HG02678 (cell line): ENCODE measurements at regions not wholly inside any gene's neighbourhood (a gene's known extent, or its start where the extent isn't known, plus 50 kb on each side); places are given as distances from the start of the nearest gene placed in this dataset.
"Not testable (repeated sequence)": the region's sequence is repeated elsewhere in the genome, so short reads cannot be mapped to it uniquely, and the experiment has no call there.

Source experiments
- ATAC-seq: cut with Tn5 transposase; IDR thresholded peaks from one replicate; pipeline ENCODE4 v1.9.1; 2021; ENCODE audit warnings: mild to moderate bottlenecking, moderate library complexity; ENCODE audit not compliant: unreplicated experiment

DNA sequence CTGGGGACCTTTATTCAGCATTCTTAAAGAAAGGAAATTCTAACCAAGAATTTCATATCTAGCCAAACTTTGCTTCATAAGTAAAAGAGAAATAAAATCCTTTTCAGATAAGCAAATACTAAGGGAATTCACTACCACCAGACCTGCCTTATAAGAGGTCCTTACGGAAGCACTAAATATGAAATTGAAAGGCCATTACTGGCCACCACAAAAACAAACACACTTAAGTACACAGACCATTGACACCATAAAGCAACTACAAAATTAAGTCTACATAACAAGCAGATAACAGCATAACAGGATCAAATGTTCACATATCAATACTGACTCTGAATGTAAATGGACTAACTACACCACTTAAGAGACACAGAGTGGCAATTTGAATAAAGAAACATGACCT, 361.4 kb upstream of the POU5F2 start:
- no peak for ATAC-seq

GRCh38 chr5:94097384-94097783, 356.0 kb upstream of the POU5F2 start:
- ATAC-seq, result not testable (repeated sequence)

- ATAC-seq, result no peak
Measured at GRCh38 chr5:94094793-94095441, 353.5 kb upstream of the POU5F2 start.

DNA sequence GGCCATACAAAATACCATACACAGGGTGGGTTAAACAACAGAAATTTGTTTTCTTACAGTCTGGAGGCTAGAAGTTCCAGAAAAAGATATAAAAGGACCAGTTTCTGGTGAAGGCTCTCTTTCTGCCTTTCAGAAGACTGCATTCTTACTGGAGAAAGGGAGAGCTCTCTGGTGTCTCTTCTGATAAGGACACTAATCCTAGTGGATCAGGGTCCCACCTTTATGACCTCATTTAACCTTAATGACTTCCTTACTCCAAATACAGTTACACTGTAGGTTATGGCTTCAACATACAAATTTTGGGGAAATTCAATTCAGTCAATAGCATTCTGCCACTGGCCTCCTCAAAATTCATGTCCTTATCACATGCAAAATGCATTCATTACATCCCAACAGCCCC, 351.9 kb upstream of the POU5F2 start:
- no peak for ATAC-seq

GRCh38 chr5:94086635-94087034, 345.2 kb upstream of the POU5F2 start:
- not testable (repeated sequence) for ATAC-seq

DNA sequence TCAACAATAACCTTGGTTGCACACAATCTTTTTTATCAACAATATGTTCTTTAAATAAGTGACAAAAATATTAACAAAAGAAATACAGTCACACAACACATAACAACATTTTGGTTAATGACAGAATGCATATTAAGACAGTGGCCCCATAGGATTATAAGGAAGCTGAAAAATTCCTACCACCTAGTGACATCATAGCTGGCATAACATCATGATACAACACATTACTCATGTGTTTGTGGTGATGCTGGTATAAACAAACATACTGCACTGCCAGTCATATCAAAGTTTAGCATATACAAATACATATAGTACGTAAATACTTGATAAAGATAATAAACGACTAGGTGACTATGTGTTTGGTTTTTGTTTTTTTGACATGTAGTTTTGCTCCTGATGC, 344.8 kb upstream of the POU5F2 start:
- no peak for ATAC-seq

DNA sequence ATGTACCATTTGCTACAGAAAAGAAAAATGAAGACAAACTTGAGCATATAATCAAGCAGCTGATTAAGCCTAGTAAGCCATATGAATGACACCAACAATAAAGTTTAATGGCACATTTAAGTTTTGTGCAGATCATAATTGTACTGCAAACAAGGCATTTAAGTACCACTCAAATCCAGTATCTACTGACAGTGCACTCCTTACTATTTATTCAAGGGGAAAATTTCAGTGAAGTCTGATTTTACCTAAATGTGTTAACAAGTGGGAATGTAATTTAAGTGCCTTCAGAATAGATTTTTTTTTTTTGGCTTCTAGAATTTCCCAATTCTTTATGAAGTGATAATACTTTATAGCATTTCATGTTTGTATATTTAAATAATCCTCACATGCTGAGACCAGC, 341.0 kb upstream of the POU5F2 start:
- ATAC-seq, result no peak

- no peak for ATAC-seq
Measured at GRCh38 chr5:94081088-94081487, 339.7 kb upstream of the POU5F2 start.

DNA sequence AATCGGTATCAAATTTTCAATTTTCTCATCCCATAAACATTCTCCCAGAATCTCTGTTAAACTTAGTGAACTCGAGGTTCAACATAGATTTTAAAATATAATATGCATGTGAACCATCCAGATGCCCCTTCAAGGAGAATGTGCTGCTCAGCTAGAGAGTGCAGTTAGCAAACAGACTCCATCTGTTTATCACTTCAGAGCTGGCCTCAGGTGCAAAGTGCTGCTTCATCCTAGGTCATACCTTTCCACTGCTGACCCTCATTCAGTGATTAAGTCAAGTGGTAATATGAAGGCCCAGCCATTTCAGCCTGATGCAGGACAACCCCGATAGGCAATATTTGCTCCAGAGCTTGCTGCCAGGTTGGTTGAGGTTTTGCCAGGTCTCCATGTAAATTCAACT, 339.0 kb upstream of the POU5F2 start:
- ATAC-seq, result no peak

DNA sequence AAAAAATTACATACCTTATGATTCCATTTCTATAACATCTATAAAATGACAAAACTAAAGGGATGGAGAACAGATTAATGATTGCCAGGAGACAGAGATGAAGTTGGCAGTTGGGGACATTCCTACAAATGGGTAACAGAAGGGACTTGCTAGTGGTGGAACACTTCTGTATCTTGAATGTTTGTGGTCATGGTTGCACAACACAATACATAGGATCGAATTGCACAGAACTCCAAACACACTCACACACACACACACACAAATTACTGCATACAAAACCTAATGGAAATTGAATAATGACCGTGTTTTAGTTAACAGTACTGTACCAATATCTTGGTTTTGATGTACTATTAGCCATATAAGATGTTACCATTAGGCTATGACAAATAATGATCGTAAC, 330.7 kb upstream of the POU5F2 start:
- no peak for ATAC-seq

DNA sequence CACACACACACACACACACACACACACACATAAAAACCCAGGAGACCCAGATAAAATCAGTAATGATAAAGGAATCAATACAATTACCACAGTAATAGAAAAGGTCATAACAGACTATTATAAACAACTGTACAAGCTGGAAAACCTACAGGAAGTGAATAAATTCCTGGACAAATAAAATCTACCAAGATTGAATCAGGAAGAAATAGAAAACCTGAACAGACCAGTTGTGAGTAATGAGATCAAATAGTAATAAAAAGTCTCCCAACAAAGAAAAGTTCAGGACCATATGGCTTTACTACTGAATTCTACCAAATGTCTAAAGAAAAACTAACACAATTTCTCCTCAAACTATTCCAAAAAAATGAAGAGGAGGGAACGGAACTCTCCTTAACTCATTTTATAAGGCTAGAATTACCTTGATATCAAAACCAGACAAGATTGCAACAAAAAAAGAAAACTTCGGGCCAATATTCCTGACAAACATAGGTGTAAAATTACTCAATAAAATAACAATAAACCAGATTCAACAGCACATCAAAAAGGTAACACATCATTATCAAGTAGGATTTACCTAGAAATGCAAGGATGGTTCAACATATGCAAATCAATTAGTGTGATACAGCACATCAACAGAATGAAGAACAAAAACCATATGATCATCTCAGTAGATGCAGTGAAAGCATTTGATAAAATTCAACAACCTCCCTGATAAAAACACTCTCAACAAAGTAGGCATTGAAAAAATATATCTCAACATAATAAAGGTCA, 325.2 kb upstream of the POU5F2 start:
- no peak for ATAC-seq

- no peak for ATAC-seq
Measured at GRCh38 chr5:94064025-94064424, 322.6 kb upstream of the POU5F2 start.

GRCh38 chr5:94057655-94058054, 316.3 kb upstream of the POU5F2 start:
- ATAC-seq, result no peak

- peak; percentile 78 for ATAC-seq
Measured at GRCh38 chr5:94057217-94057616, 315.8 kb upstream of the POU5F2 start.

DNA sequence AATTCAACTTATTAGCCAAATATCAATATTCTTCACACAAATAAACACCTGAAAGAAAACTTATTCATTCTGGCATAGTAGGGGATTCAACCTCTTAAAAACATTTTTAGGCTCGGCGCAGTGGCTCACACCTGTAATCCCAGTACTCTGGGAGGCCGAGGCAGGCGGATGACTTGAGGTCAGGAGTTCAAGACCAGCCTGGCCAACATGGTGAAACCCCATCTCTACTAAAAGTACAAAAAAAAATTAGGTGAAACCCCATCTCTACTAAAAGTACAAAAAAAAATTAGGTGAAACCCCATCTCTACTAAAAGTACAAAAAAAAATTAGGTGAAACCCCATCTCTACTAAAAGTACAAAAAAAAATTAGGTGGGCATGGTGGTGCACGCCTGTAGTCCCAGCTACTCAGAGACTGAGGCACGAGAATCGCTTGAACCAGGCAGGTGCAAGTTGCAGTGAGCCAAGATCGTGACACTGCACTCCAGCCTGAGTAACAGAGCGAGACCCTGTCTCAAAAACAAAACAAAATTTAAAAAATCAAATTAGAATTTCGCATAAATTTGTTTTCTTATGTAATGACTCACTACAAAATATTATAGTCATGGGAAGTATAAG, 308.0 kb upstream of the POU5F2 start:
- peak; percentile 58 for ATAC-seq

- ATAC-seq, result no peak
Measured at GRCh38 chr5:94045839-94046782, 304.7 kb upstream of the POU5F2 start.

DNA sequence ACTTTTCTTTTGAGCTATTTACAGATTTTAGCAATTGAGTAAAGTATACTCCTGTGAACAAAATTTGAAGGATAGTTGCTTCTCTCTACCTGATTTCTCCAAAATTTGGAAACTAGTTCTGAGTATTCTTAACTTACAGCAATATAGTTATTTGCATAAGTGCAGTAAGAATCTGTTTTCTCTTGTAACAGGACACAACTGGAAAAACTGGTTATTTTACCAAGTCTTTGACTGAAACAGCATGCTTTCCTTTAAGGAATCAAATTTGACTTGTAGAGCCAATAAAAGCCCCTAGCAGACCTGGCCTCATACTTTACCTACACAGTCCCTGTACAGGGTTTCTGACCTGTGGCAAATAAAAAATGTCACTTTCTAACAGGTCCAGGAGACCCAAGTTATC, 301.9 kb upstream of the POU5F2 start:
- ATAC-seq, result no peak

DNA sequence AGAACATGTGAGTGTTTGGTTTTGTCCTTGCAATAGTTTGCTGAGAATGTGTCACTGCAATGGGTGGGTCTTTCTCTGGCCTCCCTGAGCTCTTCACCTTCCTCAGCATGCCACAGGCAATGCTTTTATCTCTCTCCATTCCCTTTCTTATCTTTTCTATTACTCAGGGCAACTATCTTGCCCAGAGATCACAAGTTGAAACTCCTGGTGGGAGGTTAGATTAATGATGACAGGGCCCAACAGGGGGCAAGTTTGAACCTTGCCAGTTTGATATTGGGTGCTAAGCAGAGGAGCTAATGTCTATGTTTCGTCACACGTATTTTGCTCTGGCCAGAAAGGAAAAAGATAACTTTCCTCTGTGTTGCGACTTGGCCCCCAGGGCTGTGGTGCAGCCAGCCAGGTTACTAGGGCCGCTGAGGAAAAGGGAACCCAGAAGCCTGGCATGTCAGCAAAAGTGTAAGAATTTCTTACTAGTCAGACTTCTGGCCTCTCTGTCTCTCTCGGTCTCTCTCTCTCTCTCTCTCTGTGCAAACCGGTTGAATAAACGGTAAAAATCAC, 299.3 kb upstream of the POU5F2 start:
- no peak for ATAC-seq

GRCh38 chr5:94039101-94039500, 297.7 kb upstream of the POU5F2 start:
- no peak for ATAC-seq

GRCh38 chr5:94031631-94032030, 290.2 kb upstream of the POU5F2 start:
- ATAC-seq, result no peak

DNA sequence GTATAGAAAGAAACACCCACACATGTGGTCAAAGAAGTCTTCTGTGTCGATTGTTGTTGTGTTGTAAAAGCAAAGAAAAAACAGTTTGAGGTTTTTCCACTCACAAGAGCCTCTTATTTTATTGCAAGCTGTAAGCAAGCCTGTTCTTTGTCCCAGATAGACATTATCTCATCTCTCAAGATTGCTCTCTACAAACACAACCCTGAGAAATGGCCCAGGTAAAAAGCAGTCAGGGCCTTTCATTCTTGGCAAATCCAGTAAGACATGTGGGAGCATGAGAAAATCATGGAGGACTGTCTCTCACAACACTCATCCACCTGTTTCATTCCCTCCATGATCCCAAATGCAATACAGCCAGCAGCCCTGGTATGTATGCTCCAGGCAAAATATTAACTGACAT, 286.6 kb upstream of the POU5F2 start:
- ATAC-seq, result no peak
